NCI-H2227 treated with DMSO at 0.1 percent for 48 hours (cell line): ENCODE measurements at regions not wholly inside any gene's neighbourhood (a gene's known extent, or its start where the extent isn't known, plus 50 kb on each side); places are given as distances from the start of the nearest gene placed in this dataset.

ENCODE experiments used
- DNase-seq: peaks from one replicate; lab custom pipeline; 2025; lab: John Stamatoyannopoulos, UW

- DNase-seq, result no peak
Observed at GRCh38 chr13:81791641-81792040, 1450.7 kb upstream of the SPRY2 start.

DNA sequence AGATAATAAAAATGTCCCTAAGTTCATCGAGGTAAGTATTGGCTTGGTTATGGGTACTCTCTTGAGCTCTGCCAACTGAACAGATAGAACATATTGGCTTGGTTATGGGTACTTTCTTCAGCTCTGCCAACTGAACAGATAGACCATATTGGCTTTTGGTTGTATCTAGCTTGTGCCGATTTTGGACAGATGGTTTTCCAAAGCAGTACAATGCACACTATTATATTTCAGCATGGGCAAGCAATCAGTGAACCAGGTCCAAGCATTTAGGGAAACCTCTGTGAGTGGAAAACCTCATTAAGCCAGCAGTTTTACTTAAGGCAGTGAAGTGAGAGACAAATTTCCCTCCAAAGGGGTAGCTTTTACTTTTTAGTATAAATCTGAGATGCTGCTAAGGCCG, 1440.5 kb upstream of the SPRY2 start:
- DNase-seq, result no peak

DNA sequence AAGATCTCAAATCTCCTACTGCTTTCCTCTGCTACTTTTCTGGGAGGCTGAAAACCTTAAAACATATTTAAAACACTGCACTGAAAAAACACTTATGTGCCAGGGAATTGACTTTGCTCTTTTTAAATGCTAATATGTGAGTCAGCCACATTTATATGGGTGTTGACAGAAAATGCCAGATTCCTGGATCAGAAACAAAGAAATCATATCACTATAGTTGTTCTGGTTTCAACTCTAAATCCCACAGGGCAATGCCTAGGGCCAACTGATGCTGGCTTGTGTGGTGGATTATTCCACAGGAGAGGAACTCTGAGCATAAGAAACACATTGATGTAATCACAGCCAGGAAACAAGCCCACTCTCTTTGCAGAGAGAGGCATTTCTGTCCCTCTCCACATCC, 1439.0 kb upstream of the SPRY2 start:
- no peak for DNase-seq

GRCh38 chr13:81778350-81778749, 1437.4 kb upstream of the SPRY2 start:
- no peak for DNase-seq

- DNase-seq, result no peak
Observed at GRCh38 chr13:81773263-81773662, 1432.3 kb upstream of the SPRY2 start.

- no peak for DNase-seq
Observed at GRCh38 chr13:81771951-81772350, 1431.0 kb upstream of the SPRY2 start.

GRCh38 chr13:81770868-81771505, 1430.1 kb upstream of the SPRY2 start:
- DNase-seq, result no peak

DNA sequence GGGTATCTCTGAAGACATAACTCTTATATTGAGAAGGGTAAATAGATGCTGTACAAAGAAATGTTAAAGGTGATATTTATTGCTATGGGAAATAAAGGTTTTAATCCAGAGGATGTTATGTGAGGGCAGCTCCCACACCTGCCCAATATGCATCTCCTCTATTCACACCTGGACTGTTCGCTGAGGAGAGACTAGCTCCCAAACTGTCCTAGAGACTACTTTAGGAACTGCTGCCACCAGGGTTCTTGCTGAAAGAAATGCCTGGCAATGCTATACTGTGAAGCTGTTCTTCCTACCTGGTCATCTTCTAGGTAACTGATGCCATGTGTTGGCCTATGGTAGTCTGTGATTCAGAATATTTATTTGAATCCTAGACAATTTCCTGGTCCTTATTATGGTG, 1421.5 kb upstream of the SPRY2 start:
- DNase-seq, result no peak

DNA sequence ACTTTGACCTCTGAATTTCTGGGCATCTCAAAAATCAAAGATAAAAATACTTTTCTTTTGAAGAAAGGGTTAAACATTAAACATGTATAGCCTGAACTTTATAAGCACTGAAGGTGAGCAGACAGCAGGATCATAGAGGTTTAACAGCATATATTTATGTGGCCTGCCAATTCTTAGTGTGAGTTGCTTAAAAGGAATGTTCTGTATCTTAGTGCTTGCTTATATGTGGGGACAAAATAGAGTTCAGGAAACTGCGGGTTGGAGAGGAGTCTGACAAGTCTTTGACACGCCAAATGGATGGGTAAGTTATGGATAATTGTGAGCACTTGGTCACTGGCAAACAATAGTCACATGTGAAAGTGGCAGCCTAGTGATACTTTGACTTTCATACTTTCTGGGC, 1419.4 kb upstream of the SPRY2 start:
- no peak for DNase-seq

- no peak for DNase-seq
Observed at GRCh38 chr13:81757348-81757970, 1416.5 kb upstream of the SPRY2 start.

DNA sequence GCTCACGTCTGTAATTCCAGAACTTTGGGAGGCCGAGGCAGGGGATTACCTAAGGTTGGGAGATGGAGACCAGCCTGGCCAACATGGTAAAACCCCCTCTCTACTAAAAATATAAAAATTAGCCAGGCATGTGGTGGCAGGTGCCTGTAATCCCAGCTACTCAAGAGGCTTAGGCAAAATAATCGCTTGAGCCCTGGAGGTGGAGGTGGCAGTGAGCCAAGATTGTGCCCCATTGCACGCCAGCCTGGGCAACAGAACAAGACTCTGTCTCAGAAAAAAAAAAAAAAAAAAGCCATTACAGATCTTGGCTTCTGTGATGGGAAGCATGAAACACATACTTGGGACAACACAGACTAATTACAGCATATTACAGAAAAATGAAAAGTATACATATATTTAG, 1404.5 kb upstream of the SPRY2 start:
- DNase-seq, result no peak

GRCh38 chr13:81738364-81738763, 1397.4 kb upstream of the SPRY2 start:
- DNase-seq, result no peak

GRCh38 chr13:81726037-81726726, 1385.3 kb upstream of the SPRY2 start:
- DNase-seq, result no peak

DNA sequence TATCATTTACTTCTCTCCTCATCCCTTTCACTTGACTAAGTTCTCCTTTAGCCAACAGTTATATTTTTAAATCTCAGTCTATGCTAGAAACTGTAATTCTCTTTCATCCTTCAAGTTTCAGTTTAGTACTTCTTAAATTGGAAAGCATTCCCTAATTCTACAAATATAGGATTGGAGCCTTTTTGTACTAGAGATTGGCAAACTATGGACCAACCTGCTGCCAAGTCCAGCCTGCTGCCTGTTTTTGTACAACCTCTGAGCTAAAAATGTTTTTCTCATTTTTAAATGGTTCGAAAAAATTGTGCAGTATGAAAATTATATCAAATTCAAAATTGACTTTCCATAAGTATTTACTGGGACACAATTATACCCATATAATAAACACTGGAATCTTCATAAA, 1381.5 kb upstream of the SPRY2 start:
- DNase-seq, result no peak

DNA sequence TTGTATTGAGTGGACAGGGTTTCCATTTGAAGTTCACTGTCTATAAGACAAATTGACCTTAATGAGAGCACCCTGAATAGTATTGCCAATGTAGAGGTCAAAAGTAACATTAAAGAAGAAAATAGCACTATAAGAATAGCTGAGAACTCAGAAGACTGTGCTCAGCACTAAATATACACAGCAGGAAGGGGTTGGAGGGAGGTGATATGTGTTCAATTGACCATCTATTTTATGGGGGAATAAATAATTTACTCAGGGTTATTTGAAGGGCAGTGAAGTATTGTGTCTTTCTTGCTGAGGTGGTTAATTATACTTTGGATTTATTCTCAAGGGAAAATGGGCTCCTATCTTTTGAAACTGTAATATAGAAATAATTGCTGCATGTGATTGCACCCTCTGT, 1380.5 kb upstream of the SPRY2 start:
- DNase-seq, result no peak

DNA sequence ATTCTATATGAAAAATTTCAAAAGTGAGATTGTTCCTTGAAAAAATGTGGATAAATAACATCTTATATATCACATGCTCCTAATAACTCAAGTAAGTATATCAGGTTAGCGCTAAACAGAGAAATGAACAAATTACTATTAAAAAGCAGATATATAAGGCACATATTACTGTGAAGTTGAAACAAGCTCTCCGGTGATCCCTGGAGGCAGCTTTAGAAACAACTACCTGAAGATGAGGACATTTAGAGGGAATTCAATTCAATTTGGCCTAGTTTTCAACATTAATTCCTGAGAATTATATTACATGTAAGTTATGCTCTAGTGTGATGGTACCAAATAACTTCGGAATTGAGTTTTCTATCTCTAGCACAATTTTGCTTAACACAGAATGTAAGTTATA, 1373.6 kb upstream of the SPRY2 start:
- DNase-seq, result no peak

GRCh38 chr13:81713201-81713600, 1372.3 kb upstream of the SPRY2 start:
- DNase-seq, result no peak

GRCh38 chr13:81697826-81698225, 1356.9 kb upstream of the SPRY2 start:
- no peak for DNase-seq

GRCh38 chr13:81686877-81687276, 1346.0 kb upstream of the SPRY2 start:
- DNase-seq, result peak; percentile 1

- DNase-seq, result no peak
Observed at GRCh38 chr13:81683521-81683920, 1342.6 kb upstream of the SPRY2 start.

- DNase-seq, result no peak
Observed at GRCh38 chr13:81682081-81682630, 1341.2 kb upstream of the SPRY2 start.

- no peak for DNase-seq
Observed at GRCh38 chr13:81677857-81678256, 1336.9 kb upstream of the SPRY2 start.

DNA sequence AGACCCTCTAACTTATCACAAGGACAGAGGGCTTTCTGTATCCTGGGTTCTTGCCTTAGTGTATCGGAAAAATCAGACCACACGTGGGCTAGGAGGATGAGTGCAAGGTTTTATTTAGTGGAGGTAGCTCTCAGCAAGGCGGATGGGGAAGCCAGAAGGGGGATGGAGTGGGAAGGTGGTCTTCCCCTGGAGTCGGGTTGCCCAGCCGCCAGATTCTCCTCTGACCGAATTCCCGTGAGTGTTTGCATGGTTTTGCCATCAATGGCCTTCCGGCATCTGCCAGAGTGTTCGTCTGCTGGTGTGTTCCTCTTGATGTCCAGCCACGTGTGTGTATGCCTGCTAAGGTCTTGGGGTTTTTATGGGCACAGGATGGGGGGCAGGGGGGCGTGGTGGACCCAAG, 1335.1 kb upstream of the SPRY2 start:
- no peak for DNase-seq
